SK-N-SH (cell line): ENCODE measurements at regions not wholly inside any gene's neighbourhood (a gene's known extent, or its start where the extent isn't known, plus 50 kb on each side); places are given as distances from the start of the nearest gene placed in this dataset.

Experiments used
- NFIC ChIP-seq: IDR thresholded peaks from 2 replicates; pipeline ENCODE4 v1.4.0; 2012; ENCODE audit warnings: borderline replicate concordance
- NRF1 ChIP-seq: IDR thresholded peaks from 2 replicates; pipeline ENCODE4 v1.6.1; 2012; ENCODE audit warnings: low read depth, mild to moderate bottlenecking, low read length

- no peak for TF ChIP-seq NFIC
- no peak for TF ChIP-seq NRF1
Measured at GRCh38 chr10:29124864-29125263, 164.0 kb upstream of the LYZL1 start.
